Limb (tissue), 2 donors: ENCODE measurements at regions not wholly inside any gene's neighbourhood (a gene's known extent, or its start where the extent isn't known, plus 50 kb on each side); places are given as distances from the start of the nearest gene placed in this dataset.

ENCODE experiments used
- DNase-seq, 2 donors: peaks; one replicate each; pipeline ENCODE4 v3.0.0-alpha.2; 2016; ENCODE audit errors: extremely low spot score in 2 of 2

DNA sequence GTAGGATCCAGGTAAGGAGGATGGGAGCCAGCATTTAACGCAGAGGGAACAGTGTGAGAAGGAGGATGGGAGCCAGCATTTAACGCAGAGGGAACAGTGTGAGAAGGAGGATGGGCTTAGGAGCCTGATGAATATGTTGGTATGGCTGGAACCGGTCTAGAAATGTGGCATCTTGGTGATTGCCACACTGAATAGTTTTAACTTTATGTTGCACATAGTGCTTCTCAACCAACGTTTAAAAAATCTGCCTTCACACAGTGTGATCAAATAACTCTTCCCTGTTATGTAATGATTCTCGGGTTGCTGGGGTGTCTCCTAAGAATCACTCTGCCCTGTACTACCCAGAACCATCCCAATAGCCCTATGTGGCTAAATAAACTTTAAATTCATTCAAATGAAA is 146.9 kb upstream of the DUSP10 start:
- DNase-seq = no peak

- DNase-seq = no peak
These were observed 146.3 kb upstream of the DUSP10 start for GRCh38 chr1:221888218-221888617.

- DNase-seq = no peak
These were observed 145.9 kb upstream of the DUSP10 start for GRCh38 chr1:221887758-221888157.

- DNase-seq = no peak
These were observed 145.5 kb upstream of the DUSP10 start for GRCh38 chr1:221887415-221887746.

- no peak for DNase-seq
These were observed 145.0 kb upstream of the DUSP10 start for GRCh38 chr1:221886743-221887414.

DNA sequence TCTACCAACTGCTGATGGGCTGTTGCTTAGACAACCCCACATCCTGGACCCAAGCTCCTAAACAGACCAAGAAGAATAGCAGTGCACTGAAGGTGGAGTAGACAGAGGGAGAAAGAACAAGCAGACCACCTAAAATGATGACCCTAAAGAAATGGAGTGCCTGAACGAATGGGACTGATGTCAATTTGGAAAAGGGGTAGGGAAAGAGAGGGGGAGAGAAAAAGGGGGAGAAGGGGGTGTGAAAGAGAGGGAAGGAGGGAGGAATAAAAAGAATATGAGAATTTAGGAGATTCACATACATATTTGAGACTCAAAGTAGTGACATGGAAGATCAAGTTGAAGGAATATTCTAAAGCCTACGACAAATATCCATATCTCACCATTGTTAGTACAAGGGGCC is 144.4 kb upstream of the DUSP10 start:
- no peak for DNase-seq

DNA sequence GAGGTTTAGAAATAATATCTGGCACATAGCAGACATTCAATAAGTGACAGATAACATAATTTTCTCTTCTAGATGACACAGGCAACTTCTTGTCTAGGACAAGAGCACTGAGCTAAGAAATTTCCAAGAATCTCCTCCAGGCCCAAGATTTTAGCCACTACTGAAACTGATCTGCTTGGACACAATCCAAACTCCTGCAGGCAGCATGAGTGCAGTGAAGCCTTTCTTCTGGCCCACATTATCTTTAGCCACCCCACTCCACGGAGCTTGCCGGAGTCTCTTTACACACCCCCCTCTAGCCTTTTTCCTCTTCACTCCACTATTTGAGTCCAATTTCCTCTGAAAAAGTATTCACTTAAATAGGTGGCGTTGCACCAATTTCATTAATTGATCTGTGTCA is 142.9 kb upstream of the DUSP10 start:
- DNase-seq = no peak

DNA sequence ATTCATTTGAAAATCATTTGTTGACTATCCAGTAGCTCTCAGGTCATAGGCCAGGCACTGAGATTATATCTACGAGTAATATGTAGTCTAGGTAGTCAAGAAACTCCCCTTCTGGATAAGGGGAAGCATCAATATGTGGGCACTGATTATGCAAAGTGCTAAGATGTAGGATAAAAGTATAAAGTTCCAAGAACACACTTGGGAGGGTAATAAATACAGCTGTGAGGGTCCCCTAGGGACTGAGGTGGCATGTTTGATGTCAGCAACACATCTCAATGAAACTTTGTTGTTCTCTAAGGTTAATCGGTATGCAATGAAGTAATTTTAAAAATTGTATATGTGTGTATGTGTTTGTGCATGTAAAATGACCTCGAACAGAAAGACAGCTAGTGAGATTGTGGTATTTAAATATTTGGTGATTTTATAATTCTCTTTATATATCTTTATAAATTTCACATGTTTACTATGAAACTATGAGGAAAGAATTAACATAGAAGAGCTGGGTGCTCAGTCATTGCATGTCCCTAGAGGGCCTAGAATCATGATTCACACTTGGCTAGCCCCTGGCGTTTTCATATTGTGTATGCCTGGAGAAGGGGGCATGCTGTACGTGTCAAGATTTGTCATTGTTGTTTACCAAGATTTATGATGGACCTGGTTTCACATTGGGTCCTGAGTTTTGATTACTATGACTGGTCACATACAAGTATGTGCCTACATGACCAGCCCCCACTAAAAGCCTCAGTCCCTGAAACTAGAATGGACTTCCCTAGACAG is 140.1 kb upstream of the DUSP10 start:
- DNase-seq = no peak

DNA sequence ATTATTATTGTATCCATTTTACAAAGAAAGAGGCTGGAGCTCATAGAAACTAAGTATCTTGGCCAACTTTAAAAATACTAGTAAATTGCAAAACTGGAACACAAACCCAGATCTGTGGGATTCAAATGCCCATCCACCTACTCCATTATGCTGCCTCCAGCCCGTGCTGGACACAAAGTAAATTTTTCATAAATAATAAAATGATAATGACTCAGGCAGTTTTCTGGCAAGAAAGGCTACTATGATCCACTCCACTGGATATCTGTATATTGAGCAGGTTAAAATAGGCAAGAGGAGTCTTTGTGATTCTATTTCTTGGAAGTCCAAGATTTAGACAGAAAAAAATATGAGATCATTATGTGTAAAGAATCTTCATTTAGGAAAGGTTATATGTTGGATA is 138.3 kb upstream of the DUSP10 start:
- no peak for DNase-seq

GRCh38 chr1:221878134-221878533 is 136.2 kb upstream of the DUSP10 start:
- DNase-seq = no peak

DNA sequence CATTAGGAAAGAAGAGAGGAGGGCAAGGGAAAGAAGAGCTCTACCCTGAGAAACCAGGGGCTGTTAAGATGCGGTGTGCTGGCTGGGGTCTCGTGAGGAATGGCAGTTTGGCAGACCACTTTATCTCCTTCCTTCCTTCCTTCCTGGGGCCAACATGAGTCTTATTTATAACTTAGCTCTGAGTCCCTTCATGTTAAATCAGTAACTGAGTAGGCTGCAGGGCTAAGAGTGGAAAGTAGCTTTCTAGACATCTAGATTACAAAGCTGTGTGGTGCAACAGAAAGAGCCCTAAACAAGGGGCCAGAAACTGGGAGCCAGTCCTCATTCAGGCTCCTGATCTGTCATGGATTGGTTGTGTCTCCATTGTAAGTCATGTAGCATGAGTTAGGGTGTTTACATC is 135.4 kb upstream of the DUSP10 start:
- DNase-seq = no peak

- DNase-seq = no peak
These were observed 133.1 kb upstream of the DUSP10 start for GRCh38 chr1:221875004-221875330.

DNA sequence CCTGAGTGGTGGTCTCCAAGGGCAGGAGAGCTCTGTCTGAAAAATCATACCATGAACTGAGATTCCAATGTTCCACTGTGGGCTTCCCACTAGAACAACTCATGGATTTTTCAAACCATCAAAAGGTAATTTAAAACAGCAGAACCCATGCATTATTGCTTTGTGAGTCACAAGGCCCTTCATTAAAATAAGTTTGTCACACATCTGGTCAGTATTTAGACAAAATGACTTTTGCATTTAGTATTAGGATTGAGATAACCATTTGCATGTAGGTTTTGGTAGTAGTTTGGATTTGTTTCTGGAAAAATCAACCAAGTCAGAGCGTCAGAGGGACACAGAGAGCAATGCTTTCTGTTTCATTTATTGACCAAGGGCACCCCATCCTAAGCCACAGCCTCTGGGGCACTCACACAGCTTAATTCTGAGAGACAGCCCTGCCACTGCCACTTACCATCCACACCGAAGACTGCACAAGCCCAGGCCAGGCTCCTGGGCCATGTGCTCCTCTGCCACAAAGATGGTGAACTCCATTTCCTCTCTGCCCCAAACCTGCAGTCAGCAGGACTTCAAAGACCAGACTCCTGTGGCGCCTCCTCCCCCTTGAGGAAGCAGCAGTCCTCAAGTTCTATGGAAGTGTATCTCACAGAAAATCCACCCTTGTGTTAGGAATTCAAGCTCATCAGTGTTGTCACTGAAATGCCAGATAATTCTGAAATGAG is 132.6 kb upstream of the DUSP10 start:
- DNase-seq = no peak

DNA sequence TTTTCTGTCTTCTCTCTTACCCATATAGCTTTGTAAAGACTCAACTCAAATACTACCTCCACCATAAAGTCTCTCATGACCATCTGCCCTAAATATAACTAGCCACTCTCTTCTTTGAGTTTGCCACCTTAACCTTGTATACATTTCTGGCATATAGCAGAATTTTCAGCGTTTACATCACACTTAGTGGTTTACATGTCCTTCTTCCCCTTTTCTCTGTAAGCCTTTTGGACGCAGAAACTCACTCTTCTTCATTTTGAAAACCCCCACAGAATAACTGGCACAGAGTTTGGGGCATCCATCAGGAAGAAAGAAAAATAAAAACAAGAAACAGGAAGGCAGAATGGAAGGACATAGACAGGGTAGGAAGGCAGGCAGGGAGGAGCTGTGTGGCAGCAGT is 131.8 kb upstream of the DUSP10 start:
- no peak for DNase-seq

- DNase-seq = no peak
These were observed 129.2 kb upstream of the DUSP10 start for GRCh38 chr1:221871056-221871455.

DNA sequence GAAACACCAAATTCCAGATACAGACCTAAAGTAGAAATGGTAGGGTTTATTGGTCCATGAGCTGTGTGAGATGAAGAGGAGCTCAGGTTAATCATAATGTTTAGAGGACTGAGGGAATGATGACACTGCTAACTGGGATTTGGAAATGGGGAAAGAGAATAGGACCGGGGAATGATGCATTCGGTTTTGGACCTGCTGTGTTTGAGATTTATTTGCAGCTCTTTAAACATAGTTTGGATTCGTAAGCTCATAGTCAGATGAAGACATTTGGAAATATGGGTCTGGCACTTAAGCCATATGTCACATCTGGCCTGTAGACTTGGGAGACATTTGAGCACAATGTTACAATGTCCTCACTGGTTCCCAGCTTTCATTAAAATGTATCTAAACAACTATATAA is 127.9 kb upstream of the DUSP10 start:
- no peak for DNase-seq

- no peak for DNase-seq
These were observed 126.9 kb upstream of the DUSP10 start for GRCh38 chr1:221868593-221869303.

GRCh38 chr1:221867003-221867402 is 125.1 kb upstream of the DUSP10 start:
- DNase-seq = no peak

DNA sequence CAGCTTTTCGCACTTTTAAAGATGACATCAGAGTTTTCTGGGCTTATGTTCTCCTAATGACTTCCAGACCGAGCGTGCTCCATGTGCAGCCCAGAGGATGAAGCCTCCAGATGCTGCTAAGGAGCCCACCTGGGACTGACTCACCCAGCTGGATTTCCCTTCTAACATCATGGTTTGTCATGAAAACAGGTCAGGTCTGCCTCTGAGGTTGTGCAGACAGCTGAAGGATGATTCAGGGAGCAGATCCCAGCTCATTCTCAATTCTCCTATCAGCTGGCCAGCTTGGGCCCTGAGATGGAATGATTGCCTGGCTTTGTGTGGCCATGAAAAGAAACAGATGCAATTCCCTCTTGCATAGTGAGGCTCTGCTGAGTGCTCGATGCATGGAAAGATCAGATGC is 123.9 kb upstream of the DUSP10 start:
- DNase-seq = peak in 1 of 2 donors; percentile 38

- no peak for DNase-seq
These were observed 121.7 kb upstream of the DUSP10 start for GRCh38 chr1:221863635-221864034.

- DNase-seq = no peak
These were observed 121.1 kb upstream of the DUSP10 start for GRCh38 chr1:221862971-221863370.
